ENCODE measurements at regions not wholly inside any gene's neighbourhood (a gene's known extent, or its start where the extent isn't known, plus 50 kb on each side); places are given as distances from the start of the nearest gene placed in this dataset.

DNA sequence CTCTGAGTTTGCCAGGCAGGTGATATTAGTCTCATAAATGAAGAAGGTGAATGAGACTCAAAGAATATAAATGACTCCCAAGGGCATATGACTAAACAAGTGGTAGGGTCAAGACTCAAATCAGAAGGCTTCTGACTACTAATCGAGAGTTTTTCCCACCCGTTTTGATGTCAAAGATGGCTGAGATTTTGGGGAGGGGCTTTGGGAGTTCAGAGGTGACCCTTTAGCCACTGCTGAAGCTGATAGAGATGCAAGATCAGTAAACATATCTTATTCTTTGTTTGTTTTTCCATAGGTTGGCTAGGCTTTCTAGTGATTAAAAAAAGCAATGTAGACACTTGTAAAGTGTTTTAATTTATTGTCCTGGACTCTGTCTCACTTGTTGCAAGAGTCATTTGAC, 239.6 kb upstream of the PLEKHG7 start:
- DNase-seq (ENCODE audit: low spot score) = no peak

DNA sequence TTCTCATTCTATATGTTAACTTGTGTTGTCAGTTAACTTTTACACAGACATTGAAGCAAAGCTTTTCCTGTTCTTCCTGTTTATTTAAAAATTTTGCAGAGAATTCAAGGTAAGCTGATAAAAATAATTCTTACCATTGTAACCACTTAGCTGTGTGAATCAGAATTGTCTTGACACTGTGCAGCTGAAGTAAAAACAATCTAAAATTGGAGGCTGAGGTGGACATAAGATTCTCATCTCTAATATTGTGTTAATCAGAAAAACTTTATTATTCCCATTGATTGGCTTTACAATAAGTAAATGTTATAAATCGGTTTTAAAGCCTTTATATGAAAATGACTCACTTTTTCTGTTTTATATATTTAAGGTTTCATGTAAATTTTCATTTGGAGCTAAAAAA, 240.3 kb upstream of the PLEKHG7 start:
- DNase-seq (ENCODE audit: low spot score) = no peak

DNA sequence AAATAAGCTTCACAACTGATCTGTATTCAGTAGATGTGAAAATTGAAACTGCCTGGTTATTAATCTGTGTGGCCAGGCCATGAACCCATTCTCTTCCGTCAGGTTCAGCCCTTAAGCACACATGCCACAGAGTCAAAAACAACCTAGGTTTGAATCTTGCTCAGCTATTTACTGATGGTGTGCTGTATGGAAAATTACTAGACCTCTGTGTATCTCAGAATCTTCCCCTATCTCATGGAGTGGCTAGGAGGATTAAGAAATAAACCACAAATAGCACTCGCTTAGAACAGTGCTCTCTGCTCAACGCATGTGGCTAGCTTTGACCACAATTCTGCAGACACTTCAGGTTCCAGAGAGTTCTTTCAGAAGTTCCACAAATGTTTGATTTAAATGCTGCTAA, 240.7 kb upstream of the PLEKHG7 start:
- no peak for DNase-seq (ENCODE audit: low spot score)

DNA sequence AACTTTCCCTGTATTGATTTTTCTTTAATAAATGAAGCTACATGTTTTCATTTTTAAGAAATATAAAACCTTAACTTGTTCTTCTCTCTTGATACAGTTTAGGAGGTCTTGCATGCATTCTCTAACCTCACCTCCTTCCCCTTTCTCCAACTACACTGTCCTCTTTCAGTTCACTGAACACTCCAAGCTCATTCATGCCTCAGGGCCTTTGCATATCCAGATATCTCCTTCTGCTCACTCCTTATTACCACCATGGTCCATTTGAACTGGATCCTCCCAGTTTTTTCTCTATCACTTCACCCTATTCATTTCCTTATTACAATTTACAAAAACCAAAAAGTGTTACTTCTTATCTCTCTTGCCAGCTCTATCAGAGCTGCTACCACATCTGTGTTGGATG, 242.9 kb upstream of the PLEKHG7 start:
- no peak for DNase-seq (ENCODE audit: low spot score)

DNA sequence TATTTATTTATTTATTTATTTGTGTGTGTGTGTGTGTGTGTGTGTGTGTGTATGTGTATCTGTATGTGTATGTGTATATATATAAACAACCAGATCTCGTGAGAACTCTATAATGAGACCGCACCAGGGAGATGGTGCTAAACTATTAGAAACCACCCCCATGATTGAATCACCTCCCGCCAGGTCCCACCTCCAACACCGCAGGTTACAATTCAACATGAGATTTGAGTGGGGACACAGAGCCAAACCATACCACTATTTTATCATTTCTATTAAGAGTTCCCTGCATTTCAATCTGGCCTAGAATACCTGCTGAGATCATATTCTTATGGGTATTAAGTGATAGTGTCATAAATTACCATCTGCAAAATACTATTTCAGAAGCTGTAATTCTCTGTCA, 243.8 kb upstream of the PLEKHG7 start:
- DNase-seq (ENCODE audit: low spot score) = no peak

DNA sequence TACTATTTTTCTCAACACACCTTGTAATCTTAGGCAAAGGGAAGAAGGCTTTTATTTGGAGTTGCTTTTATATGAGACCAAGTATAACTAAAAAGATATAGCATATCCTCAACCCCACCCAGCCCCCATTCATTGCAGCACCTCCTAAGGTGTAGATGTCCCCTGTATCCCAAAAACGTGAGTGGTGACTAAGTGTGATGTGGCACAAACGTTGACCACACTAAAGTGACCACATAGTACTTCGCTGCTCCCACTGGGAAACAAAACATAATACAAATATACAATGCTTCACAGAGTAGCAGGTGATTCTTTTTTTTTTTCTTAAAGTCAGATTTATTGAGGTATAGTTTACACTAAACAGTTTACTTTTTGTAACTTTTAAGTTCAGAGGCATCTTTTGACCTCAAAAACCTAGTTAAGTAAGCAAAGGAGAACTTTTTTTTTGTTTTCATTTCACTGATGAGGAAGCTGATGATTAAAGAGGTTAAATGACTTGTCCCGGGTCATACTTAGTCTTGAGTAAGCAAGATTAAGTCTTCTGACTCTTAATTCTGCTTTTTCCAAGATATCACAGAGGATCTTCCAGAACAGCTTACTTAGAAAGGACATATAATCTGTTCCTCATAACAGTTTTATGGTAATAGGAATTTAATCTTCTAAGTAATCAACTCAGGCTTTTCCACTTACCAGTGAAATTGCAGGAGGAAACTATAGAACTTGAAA, 245.2 kb upstream of the PLEKHG7 start:
- DNase-seq (ENCODE audit: low spot score) = no peak

DNA sequence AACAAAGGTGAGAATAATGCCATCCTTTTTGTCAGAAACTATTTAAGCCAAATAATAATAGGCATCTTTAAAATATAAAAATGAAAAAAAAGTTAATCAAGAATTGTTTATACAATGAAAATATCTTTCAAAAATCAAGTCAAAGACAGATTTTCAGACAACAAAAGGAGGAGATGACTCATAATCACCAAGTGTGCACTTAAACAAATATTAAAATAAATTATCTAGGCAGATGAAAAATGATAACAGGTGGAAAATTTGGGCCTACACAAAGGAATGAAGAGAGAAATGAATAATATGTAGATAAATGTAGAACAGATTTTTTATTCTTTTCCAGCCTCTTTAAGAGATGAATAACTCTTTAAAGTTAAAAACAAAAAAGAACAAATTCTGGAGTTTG, 250.0 kb upstream of the PLEKHG7 start:
- DNase-seq (ENCODE audit: low spot score) = no peak

DNA sequence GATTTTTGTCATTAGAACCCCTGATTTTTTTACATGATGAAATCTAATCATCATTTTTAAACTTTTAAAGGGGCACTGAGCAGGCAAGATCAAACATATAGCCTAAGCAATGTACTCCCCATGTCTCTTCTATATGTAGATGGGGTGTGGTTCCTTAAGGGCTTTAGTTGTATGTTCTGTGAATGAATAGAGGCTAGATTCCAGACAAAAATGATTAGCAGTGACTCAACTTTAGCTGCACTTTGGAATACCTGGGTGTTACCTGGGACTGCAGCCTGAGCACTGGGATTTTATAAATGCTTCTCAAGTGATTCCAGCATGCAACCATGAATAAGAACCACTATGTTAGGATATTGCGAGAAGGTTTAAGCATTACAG, 256.7 kb upstream of the PLEKHG7 start:
- DNase-seq (ENCODE audit: low spot score) = no peak

DNA sequence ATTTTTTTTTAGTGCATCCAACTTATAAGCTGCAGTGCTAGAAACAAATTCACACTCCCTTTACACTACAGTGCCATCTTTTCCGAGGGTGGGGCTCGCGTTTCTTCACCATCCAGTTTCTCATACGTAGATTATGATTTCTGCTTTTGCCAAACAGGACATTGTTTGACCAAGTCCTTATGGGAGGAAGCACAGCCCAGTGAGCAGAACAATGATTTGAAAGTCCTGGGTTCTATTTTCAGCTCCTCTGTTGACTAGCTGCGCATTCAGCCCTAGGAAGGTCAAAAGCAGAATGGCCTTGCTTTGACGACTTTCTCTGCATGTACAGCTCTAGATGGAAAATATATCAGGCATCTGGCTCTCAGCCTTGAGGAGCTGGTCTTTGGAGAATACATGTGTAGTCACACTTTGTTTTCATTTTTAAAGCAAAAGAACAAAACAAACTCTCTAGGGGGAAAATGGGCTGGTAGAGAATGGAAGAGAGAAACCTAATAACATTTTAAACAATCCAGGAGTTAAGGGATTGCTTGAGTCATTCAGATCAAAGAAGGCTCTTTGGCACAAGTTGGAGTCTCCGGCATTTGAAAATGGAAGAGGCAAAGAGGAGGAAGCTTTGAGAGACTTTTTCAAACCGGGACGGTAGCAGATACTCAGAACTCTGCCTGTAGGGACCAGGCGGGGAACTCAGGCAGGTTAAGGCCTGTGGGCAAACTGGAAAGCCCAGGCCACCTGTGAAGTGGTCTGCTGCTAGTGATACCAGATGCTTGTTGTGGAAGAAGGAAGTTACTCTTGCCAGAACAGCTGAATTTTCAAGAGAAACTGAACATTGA, 257.3 kb upstream of the PLEKHG7 start:
- DNase-seq (ENCODE audit: low spot score) = no peak

DNA sequence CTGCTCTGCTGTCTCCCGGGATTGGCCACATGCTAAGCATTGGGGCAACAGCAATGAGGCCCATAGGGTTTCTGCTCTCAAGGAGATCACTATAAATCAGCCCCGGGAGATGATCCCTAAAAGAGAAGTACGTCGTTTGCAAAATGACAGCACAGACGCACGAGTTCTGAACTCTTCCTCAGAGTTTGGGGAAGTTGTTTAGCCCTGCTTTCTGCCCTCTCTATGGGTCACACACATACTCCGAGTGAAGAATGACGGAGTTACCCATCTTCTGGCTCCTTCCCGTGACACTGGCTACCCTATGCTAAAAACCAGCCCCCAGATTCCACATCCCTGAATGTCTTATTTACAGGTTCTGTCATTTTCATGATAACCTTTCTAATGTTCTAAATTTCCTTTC, 258.0 kb upstream of the PLEKHG7 start:
- DNase-seq (ENCODE audit: low spot score) = no peak

DNA sequence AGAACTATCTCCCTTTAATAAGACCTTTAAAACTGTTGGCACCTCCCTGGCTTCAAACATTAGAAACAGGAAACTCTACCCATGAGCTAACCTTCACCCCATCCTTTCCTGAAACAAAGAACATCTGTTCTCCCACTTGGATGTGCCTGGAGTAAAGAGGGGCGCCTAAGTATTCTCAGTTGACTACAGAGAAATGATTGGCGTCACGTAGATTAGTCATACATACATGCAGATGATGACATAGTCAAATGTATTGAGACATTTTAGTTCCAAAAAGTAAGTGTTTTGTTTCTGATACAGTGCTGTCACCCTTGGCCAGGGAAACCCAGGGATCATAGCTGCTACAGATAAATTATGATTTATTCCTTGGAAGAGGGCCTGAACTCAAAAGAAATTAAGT, 260.0 kb upstream of the PLEKHG7 start:
- DNase-seq (ENCODE audit: low spot score) = no peak

DNA sequence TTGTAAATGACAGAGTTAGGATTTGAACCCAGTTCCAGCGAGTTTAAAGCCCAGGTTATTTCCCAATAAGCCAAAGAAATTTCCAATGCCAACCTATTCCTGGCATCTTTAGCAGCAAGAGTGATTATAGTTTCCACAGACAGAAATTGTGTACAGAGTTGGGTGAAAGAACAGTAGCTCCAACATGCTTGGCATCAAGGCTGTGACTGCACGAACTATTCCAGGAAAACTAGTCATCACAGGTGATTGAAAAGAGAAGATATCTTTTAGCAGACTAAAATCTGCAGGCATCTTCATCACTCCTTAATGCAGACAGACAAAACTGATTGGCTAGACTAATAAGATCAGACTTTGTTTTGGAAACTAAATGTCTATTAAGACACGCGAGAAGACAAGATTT, 262.7 kb upstream of the PLEKHG7 start:
- no peak for DNase-seq (ENCODE audit: low spot score)

DNA sequence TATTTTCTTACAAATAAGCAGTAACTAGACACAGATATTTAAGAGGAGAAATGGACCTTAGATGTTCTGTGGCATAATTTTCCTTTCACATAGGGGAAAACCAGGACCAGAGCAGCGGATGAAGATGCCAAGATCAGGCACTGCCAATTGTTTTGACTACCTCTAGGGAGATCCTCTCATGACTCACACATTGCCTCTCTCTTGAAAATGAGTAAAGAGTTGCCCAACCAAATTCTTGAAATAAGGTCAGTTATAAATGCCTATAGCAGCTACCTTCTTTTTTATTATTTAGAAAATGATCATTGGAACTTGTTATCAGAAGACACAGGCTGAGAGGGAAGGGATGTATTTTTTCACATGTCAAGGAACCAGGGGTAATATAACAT, 263.4 kb upstream of the PLEKHG7 start:
- no peak for DNase-seq (ENCODE audit: low spot score)

DNA sequence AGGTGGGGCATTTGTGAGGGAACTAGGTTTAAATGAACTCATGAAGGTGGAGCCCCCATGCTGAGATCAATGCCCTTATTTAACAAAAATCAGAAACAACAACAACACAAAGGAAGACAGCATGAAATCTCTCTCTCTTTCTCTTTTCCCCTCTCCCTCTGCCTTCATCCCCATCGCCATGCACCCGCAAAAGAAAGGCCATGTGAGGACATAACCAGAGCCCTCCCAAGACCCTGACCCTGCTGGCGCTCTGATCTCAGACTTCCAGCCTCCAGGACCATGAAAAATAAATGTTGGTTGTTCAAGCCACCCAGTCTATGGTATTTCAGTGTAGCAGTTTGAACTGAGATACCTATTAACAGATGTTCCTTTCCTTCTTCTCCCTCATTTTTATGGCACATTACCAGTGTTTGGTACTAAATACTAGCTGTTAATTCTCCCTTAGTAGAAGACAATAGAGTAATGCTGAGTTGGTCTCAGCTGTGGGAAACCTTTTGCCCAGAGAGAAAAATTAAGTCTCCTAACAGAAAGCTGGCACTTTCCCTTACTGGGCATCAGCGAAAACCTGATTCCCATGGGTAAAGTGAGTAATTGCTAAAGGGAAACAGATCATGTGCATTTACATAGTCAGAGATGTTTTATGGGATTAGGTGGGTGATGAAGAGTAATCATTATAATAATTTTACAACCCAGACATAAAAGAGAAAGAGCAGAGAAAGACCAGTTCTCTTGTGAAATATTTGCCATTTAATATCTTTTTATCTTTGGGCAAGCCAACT, 264.0 kb upstream of the PLEKHG7 start:
- DNase-seq (ENCODE audit: low spot score) = no peak

DNA sequence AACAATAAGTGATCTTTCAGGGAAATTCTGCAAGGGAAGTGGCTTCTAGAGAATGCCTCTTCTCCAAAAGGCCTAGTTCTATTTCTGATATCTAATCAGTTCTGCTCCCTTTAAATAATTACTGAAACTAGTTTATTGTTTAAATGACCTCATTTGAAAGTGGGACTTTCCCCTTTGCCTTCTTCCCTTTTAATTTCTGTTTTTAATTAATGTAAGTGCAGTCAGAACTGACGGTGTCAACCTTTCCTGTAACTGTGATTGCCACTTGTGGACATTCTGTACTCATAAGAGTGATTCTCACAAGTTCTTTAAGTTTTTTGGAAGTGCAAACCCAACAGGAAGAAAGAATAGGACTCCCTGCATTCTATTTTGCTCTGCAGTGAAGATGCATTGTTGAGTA, 265.3 kb upstream of the PLEKHG7 start:
- no peak for DNase-seq (ENCODE audit: low spot score)

DNA sequence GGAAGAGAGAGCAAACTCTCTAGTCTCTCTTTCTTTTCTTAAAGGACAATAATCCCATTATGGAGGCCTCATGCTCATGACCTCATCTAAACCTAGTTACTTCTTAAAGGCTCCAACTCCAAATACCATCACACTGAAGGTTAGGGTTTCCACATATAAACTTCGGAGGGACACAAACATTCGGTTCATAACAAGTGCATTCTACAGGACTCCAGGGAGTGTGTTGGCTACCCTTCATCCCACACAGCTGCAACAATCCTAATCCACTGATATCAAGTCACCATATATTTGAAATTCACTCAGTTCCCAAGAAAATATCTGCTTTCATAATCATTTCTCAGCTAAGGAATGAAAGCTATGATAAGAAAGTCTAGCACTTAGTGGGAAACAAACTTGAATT, 265.9 kb upstream of the PLEKHG7 start:
- DNase-seq (ENCODE audit: low spot score) = no peak

DNA sequence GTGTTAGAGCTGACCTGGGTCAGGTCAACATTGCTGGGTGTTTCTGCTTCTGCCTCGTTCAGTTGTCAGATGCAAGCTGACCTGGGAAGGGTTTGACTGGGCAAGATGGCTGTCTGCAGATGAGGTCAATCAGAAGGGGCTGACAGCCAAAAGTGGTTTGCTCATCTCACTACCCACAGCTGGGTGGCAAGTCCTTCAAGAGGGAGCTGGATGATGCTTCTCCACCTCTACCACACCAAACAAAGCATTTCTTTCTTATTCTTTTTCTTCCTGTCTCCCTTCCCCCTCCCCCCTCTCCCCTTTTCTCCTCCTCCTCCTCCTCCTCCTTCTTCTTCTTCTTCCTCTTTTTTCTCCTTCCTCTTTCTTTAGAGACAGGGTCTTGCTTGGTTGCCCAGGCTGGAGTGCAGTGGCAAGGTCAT, 268.2 kb upstream of the PLEKHG7 start:
- no peak for DNase-seq (ENCODE audit: low spot score)

DNA sequence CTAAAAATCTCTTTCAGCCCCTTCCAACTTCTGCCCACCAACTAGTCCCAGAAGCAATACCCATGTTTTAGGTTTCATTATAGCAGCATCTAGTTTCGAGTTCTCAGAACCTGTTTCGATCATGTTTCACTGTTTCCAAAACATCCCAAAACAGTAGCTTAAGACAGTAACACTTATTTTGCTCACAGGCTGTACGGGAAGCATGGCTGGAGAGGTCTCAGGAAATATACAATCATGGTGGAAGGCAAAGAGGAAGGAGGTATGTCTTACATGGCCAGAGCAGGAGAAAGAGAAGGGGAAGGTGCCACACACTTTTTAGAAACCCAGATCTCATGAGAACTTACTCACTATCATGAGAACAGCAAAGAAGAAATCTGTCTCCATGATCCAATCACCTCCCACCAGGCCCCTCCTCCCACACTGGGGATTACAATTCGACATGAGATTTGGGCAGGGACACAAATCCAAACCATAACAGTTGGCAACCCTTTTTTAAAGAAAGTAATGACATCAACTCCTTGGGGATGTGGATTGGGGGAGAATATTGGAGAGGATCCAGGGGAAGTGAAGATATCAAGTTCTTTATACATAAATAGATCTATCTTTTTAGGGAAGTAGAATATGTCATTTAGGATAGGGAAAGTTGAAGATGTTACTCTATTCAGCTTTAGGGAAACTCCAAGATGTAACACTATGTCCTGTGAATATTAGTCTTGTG, 269.9 kb upstream of the PLEKHG7 start:
- DNase-seq (ENCODE audit: low spot score) = no peak

DNA sequence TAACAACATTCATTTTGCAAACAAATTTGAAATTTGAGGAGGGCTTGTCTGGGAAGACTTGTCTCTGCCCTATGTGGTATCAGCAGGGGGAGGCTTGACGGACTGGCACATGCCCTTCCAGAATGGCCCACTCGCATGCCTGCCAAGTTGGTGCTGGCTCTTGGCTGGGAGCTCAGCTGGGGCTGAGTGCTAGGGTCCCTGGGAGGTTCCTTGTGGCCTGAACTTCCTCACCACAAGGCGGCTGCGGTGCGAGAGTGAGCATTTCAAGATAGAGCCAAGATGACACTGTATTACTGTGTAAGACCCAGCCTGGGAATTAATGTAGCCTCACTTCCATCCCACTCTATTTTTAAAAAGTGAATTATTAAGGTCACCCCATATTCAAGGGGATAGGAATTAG, 271.6 kb upstream of the PLEKHG7 start:
- DNase-seq (ENCODE audit: low spot score) = no peak

DNA sequence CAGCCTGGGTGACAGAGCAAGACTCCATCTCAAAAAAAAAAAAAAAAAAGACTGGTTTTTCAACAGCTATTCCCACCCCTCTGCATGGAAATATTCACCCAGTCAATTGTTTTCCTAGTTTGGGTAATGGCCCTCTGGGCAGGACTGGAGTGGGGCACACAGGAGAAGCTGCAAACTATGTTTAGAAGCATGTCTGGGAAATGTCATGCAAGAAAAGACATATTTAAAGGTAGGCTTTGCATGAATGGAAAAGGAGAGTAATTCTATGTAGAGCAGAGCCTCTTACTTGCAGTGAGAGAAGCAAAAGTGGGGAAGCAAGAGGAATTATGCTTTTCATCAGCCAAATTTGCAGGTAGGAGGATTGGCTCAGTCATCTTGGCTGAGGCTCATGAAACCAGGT, 276.5 kb upstream of the PLEKHG7 start:
- DNase-seq (ENCODE audit: low spot score) = no peak

DNA sequence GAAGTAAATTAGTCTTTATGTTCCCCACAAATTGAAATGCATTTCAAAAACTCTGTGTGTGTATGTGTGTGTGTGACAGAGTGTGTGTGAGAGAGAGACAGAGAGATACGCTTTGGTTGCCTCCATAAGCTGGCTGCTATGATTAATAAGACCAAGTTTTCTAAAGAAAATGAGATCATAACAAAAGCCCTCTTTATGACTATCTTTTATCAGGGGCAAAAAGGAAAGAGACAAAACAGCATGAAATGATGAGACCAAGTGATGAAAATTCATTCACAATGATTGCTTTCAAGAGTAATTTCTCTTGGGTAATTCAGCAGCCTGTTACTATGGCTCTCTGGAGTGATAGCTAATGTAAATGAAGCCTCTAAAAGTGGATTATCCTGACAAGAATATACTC, 277.6 kb upstream of the PLEKHG7 start:
- DNase-seq (ENCODE audit: low spot score) = no peak

DNA sequence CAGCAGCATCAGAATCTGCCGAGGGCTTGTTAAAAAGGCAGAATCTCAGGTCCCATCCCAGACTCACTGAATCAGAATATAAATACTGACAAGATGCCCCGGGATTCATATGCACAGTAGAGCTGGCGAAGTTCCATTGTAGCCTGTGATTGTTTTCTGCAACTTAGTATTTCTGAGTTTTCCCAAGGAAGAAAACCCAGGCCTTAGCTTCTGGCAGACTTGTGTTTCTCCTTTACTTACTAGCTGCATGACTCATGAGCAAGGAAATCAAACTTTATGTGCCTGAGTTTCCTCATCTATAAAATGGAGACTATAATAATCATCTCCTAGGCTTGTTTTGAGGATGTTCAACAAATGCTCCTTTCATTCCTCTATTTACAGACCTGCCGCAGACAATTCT, 278.5 kb upstream of the PLEKHG7 start:
- no peak for DNase-seq (ENCODE audit: low spot score)
